Endothelial cell (in vitro differentiated cells): ENCODE measurements at regions not wholly inside any gene's neighbourhood (a gene's known extent, or its start where the extent isn't known, plus 50 kb on each side); places are given as distances from the start of the nearest gene placed in this dataset.

Experiments used
- DNase-seq: peaks from one replicate; pipeline ENCODE4 v3.0.0; 2021; ENCODE audit warnings: low spot score
- H3K27ac Mint-ChIP-seq: one replicate; pipeline ENCODE4 v1.8.0; 2021; ENCODE audit warnings: mixed read lengths, inconsistent platforms; ENCODE audit not compliant: unreplicated experiment
- H3K27me3 Mint-ChIP-seq: one replicate; pipeline ENCODE4 v1.8.0; 2021; ENCODE audit warnings: mild to moderate bottlenecking, moderate library complexity, mixed read lengths, inconsistent platforms; ENCODE audit not compliant: unreplicated experiment
- H3K36me3 Mint-ChIP-seq: one replicate; pipeline ENCODE4 v1.8.0; 2021; ENCODE audit warnings: mild to moderate bottlenecking, low read depth, mixed read lengths, inconsistent platforms; ENCODE audit not compliant: unreplicated experiment
- H3K4me1 Mint-ChIP-seq: one replicate; pipeline ENCODE4 v1.8.0; 2021; ENCODE audit warnings: mild to moderate bottlenecking, mixed read lengths, inconsistent platforms; ENCODE audit not compliant: unreplicated experiment
- H3K4me3 Mint-ChIP-seq: one replicate; pipeline ENCODE4 v1.8.0; 2021; ENCODE audit warnings: mild to moderate bottlenecking, mixed read lengths, inconsistent platforms; ENCODE audit not compliant: unreplicated experiment
- H3K9me3 Mint-ChIP-seq: one replicate; pipeline ENCODE4 v1.8.0; 2021; ENCODE audit warnings: mixed read lengths, inconsistent platforms; ENCODE audit not compliant: unreplicated experiment
- TF ChIP-seq, protein P1 (sequence below): fragments of 200-600 bp; sonication (generic); IDR thresholded peaks from one replicate; pipeline ENCODE4 v1.5.0; 2021; ENCODE audit warnings: antibody characterized with exemption; ENCODE audit not compliant: unreplicated experiment

GRCh38 chr4:120395746-120396145 lies 329.1 kb upstream of the MAD2L1 start:
- H3K27me3 Mint-ChIP-seq = no peaks in the 10 kb centered on the region
- no peak overlapping the region for H3K4me3 Mint-ChIP-seq
- H3K27ac Mint-ChIP-seq = no peak overlapping the region
- TF ChIP-seq, protein P1, sequence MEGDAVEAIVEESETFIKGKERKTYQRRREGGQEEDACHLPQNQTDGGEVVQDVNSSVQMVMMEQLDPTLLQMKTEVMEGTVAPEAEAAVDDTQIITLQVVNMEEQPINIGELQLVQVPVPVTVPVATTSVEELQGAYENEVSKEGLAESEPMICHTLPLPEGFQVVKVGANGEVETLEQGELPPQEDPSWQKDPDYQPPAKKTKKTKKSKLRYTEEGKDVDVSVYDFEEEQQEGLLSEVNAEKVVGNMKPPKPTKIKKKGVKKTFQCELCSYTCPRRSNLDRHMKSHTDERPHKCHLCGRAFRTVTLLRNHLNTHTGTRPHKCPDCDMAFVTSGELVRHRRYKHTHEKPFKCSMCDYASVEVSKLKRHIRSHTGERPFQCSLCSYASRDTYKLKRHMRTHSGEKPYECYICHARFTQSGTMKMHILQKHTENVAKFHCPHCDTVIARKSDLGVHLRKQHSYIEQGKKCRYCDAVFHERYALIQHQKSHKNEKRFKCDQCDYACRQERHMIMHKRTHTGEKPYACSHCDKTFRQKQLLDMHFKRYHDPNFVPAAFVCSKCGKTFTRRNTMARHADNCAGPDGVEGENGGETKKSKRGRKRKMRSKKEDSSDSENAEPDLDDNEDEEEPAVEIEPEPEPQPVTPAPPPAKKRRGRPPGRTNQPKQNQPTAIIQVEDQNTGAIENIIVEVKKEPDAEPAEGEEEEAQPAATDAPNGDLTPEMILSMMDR = no peak
- DNase-seq = no peak
- no peaks in the 10 kb centered on the region for H3K9me3 Mint-ChIP-seq
- H3K36me3 Mint-ChIP-seq = no peaks in the 10 kb centered on the region
- H3K4me1 Mint-ChIP-seq = no peaks in the 10 kb centered on the region

- TF ChIP-seq, protein P1 = no peak
- no peaks in the 10 kb centered on the region for H3K36me3 Mint-ChIP-seq
- no peak overlapping the region for H3K4me3 Mint-ChIP-seq
- H3K9me3 Mint-ChIP-seq = no peaks in the 10 kb centered on the region
- H3K27me3 Mint-ChIP-seq = no peaks in the 10 kb centered on the region
- H3K27ac Mint-ChIP-seq = no peak overlapping the region
- H3K4me1 Mint-ChIP-seq = no peaks in the 10 kb centered on the region
- DNase-seq = no peak
Measured at GRCh38 chr4:120355881-120356280, 289.2 kb upstream of the MAD2L1 start.

- no peak for DNase-seq
- no peaks in the 10 kb centered on the region for H3K36me3 Mint-ChIP-seq
- H3K9me3 Mint-ChIP-seq = no peaks in the 10 kb centered on the region
- H3K4me1 Mint-ChIP-seq = no peaks in the 10 kb centered on the region
- H3K4me3 Mint-ChIP-seq = no peak overlapping the region
- H3K27me3 Mint-ChIP-seq = no peaks in the 10 kb centered on the region
- H3K27ac Mint-ChIP-seq = no peak overlapping the region
- TF ChIP-seq, protein P1 = no peak
Measured at GRCh38 chr4:120354381-120354780, 287.7 kb upstream of the MAD2L1 start.

- H3K4me3 Mint-ChIP-seq = no peak overlapping the region
- no peaks in the 10 kb centered on the region for H3K27me3 Mint-ChIP-seq
- no peak for DNase-seq
- H3K9me3 Mint-ChIP-seq = no peaks in the 10 kb centered on the region
- no peaks in the 10 kb centered on the region for H3K4me1 Mint-ChIP-seq
- H3K27ac Mint-ChIP-seq = no peak overlapping the region
- H3K36me3 Mint-ChIP-seq = no peaks in the 10 kb centered on the region
- TF ChIP-seq, protein P1 = no peak
Measured at GRCh38 chr4:120353235-120353634, 286.6 kb upstream of the MAD2L1 start.

GRCh38 chr4:120352739-120353138 lies 286.1 kb upstream of the MAD2L1 start:
- TF ChIP-seq, protein P1 = no peak
- H3K9me3 Mint-ChIP-seq = no peaks in the 10 kb centered on the region
- no peak overlapping the region for H3K4me3 Mint-ChIP-seq
- no peak overlapping the region for H3K27ac Mint-ChIP-seq
- no peak for DNase-seq
- no peaks in the 10 kb centered on the region for H3K36me3 Mint-ChIP-seq
- no peaks in the 10 kb centered on the region for H3K27me3 Mint-ChIP-seq
- H3K4me1 Mint-ChIP-seq = no peaks in the 10 kb centered on the region
